GM19238 (cell line): ENCODE measurements at regions not wholly inside any gene's neighbourhood (a gene's known extent, or its start where the extent isn't known, plus 50 kb on each side); places are given as distances from the start of the nearest gene placed in this dataset.

ENCODE experiments used
- DNase-seq: peaks from one replicate; pipeline ENCODE4 v3.0.0; 2011; ENCODE audit warnings: low spot score; ENCODE audit not compliant: insufficient read length

- no peak for DNase-seq
Measured at GRCh38 chr13:34001389-34001788, 183.4 kb downstream of the RFC3 start.

- DNase-seq, result no peak
Measured at GRCh38 chr13:34002141-34002540, 184.2 kb downstream of the RFC3 start.

- no peak for DNase-seq
Measured at GRCh38 chr13:34002924-34003323, 185.0 kb downstream of the RFC3 start.

- DNase-seq, result no peak
Measured at GRCh38 chr13:34003656-34004055, 185.7 kb downstream of the RFC3 start.

- no peak for DNase-seq
Measured at GRCh38 chr13:34004676-34005075, 186.7 kb downstream of the RFC3 start.

- DNase-seq, result no peak
Measured at GRCh38 chr13:34006011-34006410, 188.1 kb downstream of the RFC3 start.

GRCh38 chr13:34011552-34012085, 193.7 kb downstream of the RFC3 start:
- DNase-seq, result no peak

- DNase-seq, result no peak
Measured at GRCh38 chr13:34012382-34012781, 194.4 kb downstream of the RFC3 start.

GRCh38 chr13:34013061-34013460, 195.1 kb downstream of the RFC3 start:
- DNase-seq, result no peak

GRCh38 chr13:34017231-34017630, 199.3 kb downstream of the RFC3 start:
- no peak for DNase-seq

- no peak for DNase-seq
Measured at GRCh38 chr13:34019870-34020269, 201.9 kb downstream of the RFC3 start.

GRCh38 chr13:34020388-34020787, 202.4 kb downstream of the RFC3 start:
- no peak for DNase-seq

- DNase-seq, result no peak
Measured at GRCh38 chr13:34021619-34022018, 203.7 kb downstream of the RFC3 start.

- no peak for DNase-seq
Measured at GRCh38 chr13:34025746-34026145, 207.8 kb downstream of the RFC3 start.

GRCh38 chr13:34026308-34026707, 208.4 kb downstream of the RFC3 start:
- no peak for DNase-seq

GRCh38 chr13:34028496-34029442, 210.8 kb downstream of the RFC3 start:
- no peak for DNase-seq

GRCh38 chr13:34030782-34031181, 212.8 kb downstream of the RFC3 start:
- no peak for DNase-seq

- no peak for DNase-seq
Measured at GRCh38 chr13:34031610-34032009, 213.7 kb downstream of the RFC3 start.

- no peak for DNase-seq
Measured at GRCh38 chr13:34034411-34034810, 216.5 kb downstream of the RFC3 start.

GRCh38 chr13:34035178-34035577, 217.2 kb downstream of the RFC3 start:
- DNase-seq, result no peak

- DNase-seq, result no peak
Measured at GRCh38 chr13:34035676-34036325, 217.9 kb downstream of the RFC3 start.
